ENCODE measurements at regions not wholly inside any gene's neighbourhood (a gene's known extent, or its start where the extent isn't known, plus 50 kb on each side); places are given as distances from the start of the nearest gene placed in this dataset.

DNA sequence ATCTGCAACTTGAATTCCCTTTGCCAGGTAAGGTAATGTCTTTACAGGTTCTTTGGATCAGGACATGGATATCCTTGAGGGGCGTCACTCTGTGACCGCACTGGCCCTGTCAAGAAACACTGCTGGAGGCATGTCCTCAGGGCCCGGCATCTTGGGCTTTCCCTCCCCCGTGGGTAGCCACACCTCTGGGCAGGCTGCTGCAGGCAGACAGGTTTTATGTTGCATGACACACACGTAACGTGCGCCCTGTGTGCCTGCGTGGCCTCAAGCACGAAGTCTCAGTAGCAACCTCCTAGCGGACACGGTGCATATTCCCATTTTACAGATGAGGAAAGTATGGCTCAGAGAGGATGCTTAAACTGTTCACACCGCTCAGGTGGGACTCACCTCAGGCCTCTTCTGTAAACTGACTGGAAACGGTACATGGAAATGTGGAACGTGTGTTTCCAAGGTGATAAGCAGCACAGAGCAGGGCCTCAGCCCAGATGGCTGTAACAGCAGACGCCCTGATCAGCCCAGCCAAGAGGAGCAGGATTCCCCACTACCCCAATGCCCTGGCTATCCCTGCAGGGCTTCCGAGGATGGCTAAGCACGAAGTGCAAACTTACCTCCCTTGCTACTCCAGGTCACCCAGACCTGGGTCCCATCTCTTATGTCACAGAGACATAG lies 553.6 kb downstream of the TCERG1L start:
- DNase-seq = no peak

DNA sequence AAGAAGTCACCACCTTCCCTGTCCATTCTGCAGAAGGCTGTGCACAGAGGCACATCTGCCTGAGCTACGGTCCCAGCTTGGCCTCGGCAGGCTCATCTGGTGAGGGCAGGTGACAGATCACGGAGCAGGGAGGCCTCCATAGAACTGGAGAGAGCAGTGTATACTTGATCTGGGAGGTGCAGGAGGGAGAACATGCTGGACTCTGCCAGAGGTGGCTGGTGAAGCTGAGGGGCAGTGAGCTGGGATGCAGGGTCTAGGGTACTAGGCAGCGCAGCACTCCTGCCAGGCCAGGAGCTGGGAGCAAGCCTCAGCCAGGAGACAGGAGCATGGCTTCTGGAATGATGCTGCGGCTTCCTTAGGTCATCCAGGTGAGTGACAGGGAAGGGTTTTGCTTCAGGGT lies 553.0 kb downstream of the TCERG1L start:
- DNase-seq = no peak

- DNase-seq = no peak
Observed at GRCh38 chr10:130761032-130761575, 550.4 kb downstream of the TCERG1L start.

- DNase-seq = no peak
Observed at GRCh38 chr10:130761788-130762301, 549.7 kb downstream of the TCERG1L start.

DNA sequence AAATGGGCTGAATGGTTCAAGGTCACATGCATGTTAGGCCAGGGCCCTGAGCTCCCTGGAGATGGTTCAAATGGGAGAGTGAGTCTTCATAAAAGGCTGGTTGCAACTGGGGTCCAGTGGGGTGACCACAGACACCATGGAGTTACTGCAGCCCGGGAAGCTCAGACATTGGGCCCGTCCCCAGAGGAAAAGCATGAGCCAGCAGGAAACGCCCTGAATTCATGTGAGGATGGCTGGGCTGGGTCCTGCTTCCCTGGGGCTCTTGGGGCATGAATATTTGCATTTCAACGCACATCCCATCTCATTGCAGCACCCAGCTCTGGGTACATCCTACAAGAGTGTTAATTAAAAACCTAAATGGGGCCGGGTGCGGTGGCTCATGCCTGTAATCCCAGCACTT lies 549.0 kb downstream of the TCERG1L start:
- no peak for DNase-seq

- no peak for DNase-seq
Observed at GRCh38 chr10:130763071-130763470, 548.5 kb downstream of the TCERG1L start.

DNA sequence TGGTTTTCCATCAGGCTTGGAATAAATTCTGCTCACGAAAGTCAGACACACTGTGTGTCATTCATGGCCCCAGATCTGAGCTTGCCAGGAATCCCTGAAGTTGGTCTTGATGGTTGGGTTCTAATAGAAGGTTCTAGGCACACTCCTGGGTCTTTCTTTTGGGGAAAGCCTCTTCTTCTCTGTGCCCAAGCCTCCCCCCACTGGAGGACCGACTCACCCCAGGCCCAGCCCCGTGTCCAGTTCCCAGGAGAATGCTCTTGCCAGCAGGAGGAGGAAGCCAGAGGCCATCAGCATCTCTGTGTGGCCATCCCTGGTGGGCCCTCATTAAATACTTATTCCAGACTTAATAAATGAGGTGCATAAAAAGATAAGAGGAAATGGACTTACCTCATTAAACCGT lies 548.0 kb downstream of the TCERG1L start:
- no peak for DNase-seq

GRCh38 chr10:130764651-130765050 lies 546.9 kb downstream of the TCERG1L start:
- DNase-seq = no peak

DNA sequence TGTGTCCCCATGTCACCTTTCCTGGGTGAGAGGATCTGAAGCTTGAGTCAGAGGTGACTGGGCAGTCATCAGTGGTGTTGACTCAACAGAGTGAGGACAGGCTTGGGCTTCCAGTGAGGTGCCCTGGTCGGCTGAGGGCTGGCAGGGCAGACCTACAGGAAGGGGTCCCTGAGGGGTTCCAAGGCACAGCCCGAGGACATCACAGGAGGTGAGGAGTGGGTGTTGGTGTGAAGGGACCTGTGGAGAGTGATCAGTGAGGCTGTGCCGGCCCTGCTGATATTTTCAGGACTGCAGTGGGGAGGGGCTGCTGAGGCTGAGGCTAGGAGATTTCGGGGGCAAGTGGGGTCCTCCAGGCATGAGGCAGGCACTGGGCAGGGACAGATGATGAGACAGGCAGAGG lies 545.5 kb downstream of the TCERG1L start:
- no peak for DNase-seq

DNA sequence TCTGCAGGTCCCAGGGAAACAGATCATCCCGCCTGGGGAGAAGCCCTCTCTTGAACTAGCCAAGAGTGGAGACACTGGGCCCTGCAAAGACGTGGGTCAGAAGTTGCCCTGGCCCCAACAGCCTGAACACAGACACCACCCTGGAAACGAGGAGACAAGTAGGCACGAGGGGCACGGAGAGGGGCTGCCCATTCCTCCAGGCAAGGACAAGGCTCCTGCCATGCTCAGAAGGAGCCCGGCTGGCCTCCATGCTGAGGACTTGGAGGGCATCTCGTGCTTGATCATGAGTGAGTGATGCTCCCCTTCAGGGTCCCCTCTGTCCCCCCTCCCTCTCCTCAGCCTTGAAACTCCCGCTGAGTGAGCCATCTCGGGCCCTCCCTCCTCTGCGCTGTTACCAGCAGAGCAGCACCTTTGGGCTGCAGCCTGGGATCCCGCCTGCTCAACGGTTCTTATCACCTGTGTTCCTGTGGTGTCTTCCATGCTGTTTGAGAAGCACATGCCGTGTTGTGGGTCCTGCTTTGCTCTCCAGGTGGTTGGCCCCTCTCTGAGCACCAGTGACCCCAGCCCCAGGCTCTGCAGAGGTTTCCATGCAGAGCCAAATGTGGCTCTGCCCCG lies 544.3 kb downstream of the TCERG1L start:
- no peak for DNase-seq

GRCh38 chr10:130769146-130770017 lies 542.1 kb downstream of the TCERG1L start:
- DNase-seq = no peak

DNA sequence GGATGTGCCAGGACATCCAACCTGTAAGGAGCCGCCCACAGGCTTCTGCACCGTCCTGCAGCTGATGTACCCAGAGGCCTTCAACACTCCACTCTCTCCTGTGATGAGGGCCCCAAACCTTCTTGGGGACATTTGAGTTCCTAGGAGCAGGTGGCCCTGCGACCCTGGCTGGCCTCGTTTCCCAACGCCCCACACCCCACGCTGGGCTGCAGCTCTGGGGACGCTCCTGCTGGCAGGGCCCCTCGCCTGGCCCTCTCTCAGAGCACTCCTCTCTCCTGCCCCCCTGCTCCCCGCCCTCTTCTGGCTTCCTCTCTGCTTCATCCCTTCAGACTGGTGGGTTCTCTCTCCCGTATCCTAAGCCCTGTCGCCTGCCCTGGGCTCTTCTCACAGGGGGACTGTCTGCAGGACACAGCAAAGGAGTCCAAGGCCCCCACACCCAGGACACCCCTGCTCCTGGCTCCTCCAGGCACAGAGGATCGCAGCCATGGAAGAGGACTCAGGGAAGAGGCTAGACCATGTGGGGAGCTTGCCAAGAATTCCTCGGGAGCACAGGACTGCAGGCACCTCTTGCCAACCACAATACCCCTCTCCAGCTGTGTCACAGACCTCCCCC lies 541.4 kb downstream of the TCERG1L start:
- DNase-seq = no peak

- no peak for DNase-seq
Observed at GRCh38 chr10:130771491-130771946, 540.0 kb downstream of the TCERG1L start.

DNA sequence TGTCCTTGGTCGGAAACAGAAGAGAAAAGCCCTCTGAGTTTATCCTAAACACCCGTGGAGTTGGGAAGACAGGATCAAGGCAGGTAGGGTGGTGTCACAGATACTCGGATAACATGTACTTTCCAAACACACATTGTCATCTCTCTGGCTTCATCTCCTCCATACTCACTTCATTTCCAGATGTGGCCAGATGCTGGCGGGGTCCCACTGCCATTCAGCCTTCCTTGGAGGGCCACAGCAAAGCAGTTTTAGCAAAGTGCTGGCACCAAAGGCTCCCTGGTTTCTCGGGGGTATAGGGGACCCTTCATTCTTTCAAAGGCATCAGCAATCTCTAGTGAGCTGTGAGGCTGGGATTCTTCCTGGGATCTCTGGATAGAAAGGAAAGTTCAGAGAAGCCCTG lies 539.5 kb downstream of the TCERG1L start:
- DNase-seq = no peak

- DNase-seq = no peak
Observed at GRCh38 chr10:130772676-130773075, 538.8 kb downstream of the TCERG1L start.

DNA sequence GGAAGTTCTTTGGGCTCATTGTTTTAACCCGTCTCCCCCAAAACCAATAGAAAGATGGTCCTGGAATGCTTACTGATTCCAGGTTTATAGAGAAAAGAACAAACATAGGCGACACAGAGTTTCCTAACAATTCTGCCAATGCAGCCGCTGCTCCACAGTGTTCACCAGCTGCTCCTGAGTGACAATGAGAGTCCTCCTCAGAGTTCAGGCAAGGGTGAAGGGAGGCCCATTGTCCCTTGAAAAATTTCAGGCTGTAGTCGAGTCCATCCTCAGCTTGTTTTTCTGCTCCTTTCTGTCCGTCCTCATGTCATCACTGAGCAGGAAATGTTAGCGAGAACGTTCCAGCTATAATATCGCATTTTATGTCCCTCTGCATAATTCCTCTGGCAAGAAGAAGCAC lies 537.6 kb downstream of the TCERG1L start:
- DNase-seq = no peak

- DNase-seq = no peak
Observed at GRCh38 chr10:130774871-130775270, 536.6 kb downstream of the TCERG1L start.

DNA sequence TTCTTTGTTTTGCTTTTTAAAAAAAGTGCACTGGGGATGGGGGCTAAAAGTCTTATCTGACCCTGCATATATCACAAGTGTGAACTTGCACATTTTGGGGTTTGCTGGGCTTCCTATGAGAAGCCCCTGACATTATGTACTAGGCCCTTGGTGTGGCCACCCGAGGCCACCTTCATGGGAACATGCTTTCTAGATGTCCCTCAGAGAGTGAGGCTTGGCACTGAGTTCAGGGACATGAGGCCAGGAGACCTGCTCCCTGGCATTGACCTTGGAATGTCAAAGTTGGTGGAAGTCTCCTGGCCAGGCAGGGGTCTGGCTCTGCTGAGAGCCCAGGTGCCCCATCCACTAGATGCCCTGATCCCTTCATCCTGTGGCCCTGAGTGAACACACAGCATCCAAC lies 536.2 kb downstream of the TCERG1L start:
- DNase-seq = no peak

DNA sequence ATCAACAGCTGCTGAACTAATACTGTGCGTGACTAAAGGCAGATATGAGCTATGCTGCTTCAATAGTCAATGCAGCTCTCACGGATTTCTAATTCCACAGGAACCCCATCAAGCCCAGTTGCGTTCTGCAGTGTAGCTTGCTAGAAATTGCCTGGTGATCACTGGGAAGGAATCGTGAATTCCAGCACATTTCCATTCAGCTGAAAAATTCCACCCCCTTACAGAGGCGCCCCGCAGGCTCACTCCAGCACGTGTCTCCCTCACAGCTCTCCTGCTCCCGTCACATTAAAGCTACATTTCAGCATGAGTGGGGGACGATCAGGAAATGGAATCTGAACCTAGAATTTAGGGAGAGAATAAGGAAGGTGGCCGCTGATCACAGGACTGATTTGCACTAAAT lies 534.8 kb downstream of the TCERG1L start:
- no peak for DNase-seq

- no peak for DNase-seq
Observed at GRCh38 chr10:130777507-130778165, 533.9 kb downstream of the TCERG1L start.

DNA sequence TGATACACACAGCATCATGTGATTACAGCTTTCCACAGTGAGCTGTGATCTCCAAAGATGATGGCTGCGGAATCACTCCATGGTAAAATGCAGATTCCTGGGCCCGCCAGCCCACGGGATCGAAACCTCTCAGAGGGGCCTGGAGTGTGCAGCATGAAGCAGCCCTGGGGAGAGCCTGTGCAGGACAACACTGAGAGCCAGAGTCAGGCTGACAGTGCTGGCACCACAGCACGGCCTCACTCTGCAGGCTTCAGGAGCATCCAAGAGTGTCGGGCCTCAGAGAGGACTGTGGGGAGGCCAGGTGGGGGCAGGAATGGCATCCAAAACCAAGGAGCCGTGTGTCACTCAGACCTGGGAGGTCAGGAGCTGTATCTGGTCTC lies 533.4 kb downstream of the TCERG1L start:
- DNase-seq = no peak

- no peak for DNase-seq
Observed at GRCh38 chr10:130780763-130781162, 530.8 kb downstream of the TCERG1L start.

Measured in NCI-H1092 (cell line).